ENCODE measurements at regions not wholly inside any gene's neighbourhood (a gene's known extent, or its start where the extent isn't known, plus 50 kb on each side); places are given as distances from the start of the nearest gene placed in this dataset.
A peak's percentile ranks its signal among the peaks of the same experiment; 100 is the strongest.

DNA sequence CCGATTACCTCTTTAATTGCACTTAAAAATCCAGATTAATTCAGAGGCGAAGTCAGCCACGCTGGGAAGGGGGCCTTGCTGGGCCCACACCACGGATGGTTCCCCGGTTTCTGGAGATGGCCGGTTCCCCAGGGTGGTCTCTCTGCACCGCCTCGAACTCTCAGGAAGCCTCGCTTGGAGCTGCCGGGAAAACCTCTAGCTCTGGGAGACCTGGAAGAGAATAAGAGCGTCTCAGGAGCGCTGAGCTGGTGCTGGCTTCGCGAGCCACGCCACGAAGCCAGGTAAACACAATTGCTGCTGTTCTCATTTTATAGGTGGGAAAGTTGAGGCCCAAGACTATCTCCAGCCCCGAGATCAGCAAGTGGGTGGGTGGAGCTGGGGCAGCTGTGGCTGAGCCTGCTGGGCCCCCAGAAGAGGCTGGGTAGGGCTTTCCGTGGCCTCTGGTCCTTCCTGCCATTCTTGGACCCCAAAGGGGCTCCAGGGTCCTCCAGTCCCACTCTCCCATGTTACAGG lies 110.4 kb downstream of the MICALL2 start:
- H3K27me3 ChIP-seq, result peaks cover 0 to 86% of the 10 kb centered on the region in 2 donors
- no peak for TF ChIP-seq CTCF (IDR thresholded peaks at IDR 0.05)
- ATAC-seq (no peak), DNase-seq (peak in 1 of 4 donors; percentile 42)
- H3K4me3 ChIP-seq, result no peak overlapping the region
- no peaks in the 10 kb centered on the region for H3K9me3 ChIP-seq
- no peaks in the 10 kb centered on the region for H3K36me3 ChIP-seq
- no peaks in the 10 kb centered on the region for H3K4me1 ChIP-seq
- H3K27ac ChIP-seq, result no peak overlapping the region
- intact Hi-C loops (cut with DNase I), result no loop called here

- TF ChIP-seq CTCF (IDR thresholded peaks at IDR 0.05), result no peak
- intact Hi-C loops (cut with DNase I), result no loop called here
- no peaks in the 10 kb centered on the region for H3K9me3 ChIP-seq
- no peak overlapping the region for H3K4me3 ChIP-seq
- no peaks in the 10 kb centered on the region for H3K36me3 ChIP-seq
- no peak for ATAC-seq
- H3K27ac ChIP-seq, result no peak overlapping the region
- peak in 1 of 4 donors; percentile 72 for DNase-seq
- no peaks in the 10 kb centered on the region for H3K4me1 ChIP-seq
- peaks cover 0 to 90% of the 10 kb centered on the region in 2 donors for H3K27me3 ChIP-seq
These were observed 109.9 kb downstream of the MICALL2 start for GRCh38 chr7:1349351-1349761.

DNA sequence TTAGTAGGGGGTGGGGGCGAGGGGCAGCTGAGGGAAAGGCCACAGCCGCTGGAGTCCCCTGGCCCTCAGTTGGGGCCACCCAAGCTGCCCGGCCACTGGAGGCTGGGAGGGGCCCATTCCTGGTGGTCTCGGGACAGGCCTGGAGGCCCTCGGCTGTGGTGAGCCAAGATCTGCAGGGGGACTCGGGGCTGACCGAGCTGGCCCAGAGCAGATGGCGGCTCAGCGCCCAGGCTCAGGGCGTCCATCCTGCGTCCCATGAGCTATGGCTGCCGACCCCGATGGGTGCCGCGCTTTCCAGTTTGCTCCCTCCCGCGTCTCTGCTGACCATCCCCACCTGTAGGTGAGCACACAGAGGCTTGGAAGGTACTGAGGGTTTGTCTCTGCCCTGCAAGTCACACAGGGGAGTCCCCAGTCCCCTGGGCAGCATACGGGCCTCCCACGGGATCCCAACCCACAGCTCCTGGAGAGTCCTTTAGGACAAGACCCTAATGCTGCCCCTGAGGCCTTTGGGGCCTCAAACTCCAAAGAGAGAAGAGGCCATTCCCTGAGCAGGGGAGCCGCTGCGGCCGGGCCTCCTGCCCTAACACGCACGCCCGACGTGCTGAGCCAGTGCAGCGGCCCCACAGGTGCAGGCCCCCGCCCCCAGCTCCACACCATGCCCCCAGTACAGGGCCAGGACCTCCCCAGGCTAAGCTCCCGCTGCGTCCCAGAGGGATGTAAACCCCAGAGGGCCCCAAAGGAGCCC lies 107.2 kb downstream of the MICALL2 start:
- Histone ChIP-seq H3K27ac (no peak overlapping the region), H3K4me3 (no peak overlapping the region), H3K36me3 (no peaks in the 10 kb centered on the region), H3K9me3 (no peaks in the 10 kb centered on the region), H3K4me1 (no peaks in the 10 kb centered on the region), H3K27me3 (peaks cover 0 to 92% of the 10 kb centered on the region in 2 donors)
- TF ChIP-seq CTCF (IDR thresholded peaks at IDR 0.05), result no peak
- ATAC-seq (no peak), DNase-seq (peak in 1 of 4 donors; percentile 61)
- intact Hi-C loops (cut with DNase I), result no loop called here

DNA sequence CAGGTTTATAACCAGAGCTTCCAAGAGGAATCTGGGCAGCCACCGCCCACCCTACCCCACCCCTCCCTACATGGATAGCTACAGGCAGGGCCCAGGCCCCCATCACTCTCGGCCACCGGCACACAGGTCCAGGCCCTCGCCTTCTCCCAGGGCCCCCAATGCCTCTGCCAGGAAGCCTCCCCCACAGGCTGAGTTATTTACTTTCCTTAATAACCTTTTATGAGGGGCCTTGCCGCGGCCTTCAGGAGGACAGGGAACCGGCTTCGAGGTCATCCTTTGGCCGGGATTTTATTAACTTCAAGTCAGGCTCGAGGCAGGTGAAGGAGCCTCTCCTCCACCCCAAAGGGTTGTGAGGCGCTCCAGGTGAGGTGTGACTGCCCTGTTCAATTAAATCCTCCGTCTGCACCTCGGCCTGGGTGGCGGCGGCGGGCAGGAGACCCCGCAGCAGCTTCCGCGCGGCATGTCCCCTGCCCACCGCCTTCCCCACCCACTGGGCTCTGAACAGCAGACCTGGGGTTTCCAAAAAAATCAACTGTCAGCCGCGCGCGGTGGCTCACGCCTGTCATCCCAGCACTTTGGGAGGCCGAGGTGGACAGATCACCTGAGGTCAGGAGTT lies 106.5 kb downstream of the MICALL2 start:
- Histone ChIP-seq H3K36me3 (no peaks in the 10 kb centered on the region), H3K4me1 (no peaks in the 10 kb centered on the region), H3K4me3 (no peak overlapping the region), H3K27ac (no peak overlapping the region), H3K9me3 (no peaks in the 10 kb centered on the region), H3K27me3 (peaks cover 0 to 85% of the 10 kb centered on the region in 2 donors)
- no peak for TF ChIP-seq CTCF (IDR thresholded peaks at IDR 0.05)
- DNase-seq (peak in 1 of 4 donors; percentile 65), ATAC-seq (no peak)
- intact Hi-C loops (cut with DNase I), result no loop called here
